HEK293T (cell line): ENCODE measurements at regions not wholly inside any gene's neighbourhood (a gene's known extent, or its start where the extent isn't known, plus 50 kb on each side); places are given as distances from the start of the nearest gene placed in this dataset.

Experiments
- BHLHE40 ChIP-seq: fragments of 450-650 bp; IDR thresholded peaks from 2 replicates; pipeline ENCODE4 v1.6.1; 2016; ENCODE audit warnings: mild to moderate bottlenecking, moderate library complexity, borderline replicate concordance
- FOXA1 ChIP-seq: fragments of 450-650 bp; IDR thresholded peaks from 2 replicates; pipeline ENCODE4 v1.6.1; 2016; ENCODE audit warnings: mild to moderate bottlenecking
- FOXK2 ChIP-seq: fragments of 450-650 bp; IDR thresholded peaks from 2 replicates; pipeline ENCODE4 v1.6.1; 2016; ENCODE audit warnings: mild to moderate bottlenecking
- HDGF ChIP-seq: fragments of 450-650 bp; IDR thresholded peaks from 2 replicates; pipeline ENCODE4 v1.6.1; 2017; ENCODE audit warnings: antibody characterized with exemption, borderline replicate concordance
- L3MBTL2 ChIP-seq: fragments of 450-650 bp; conservative IDR thresholded peaks from 2 replicates; pipeline ENCODE4 v1.6.1; 2016; ENCODE audit warnings: mild to moderate bottlenecking
- LEF1 ChIP-seq: fragments of 450-650 bp; IDR thresholded peaks from 2 replicates; pipeline ENCODE4 v1.6.1; 2017; ENCODE audit warnings: mild to moderate bottlenecking, borderline replicate concordance
- NFRKB ChIP-seq: fragments of 450-650 bp; IDR thresholded peaks from 2 replicates; pipeline ENCODE4 v1.6.1; 2016; ENCODE audit warnings: mild to moderate bottlenecking, moderate library complexity
- PKNOX1 ChIP-seq: fragments of 450-650 bp; IDR thresholded peaks from 2 replicates; pipeline ENCODE4 v1.6.1; 2016
- SP1 ChIP-seq: fragments of 450-650 bp; IDR thresholded peaks from 2 replicates; pipeline ENCODE4 v1.6.1; 2017
- SUZ12 ChIP-seq: fragments of 450-650 bp; IDR thresholded peaks from 2 replicates; pipeline ENCODE4 v1.6.1; 2016; ENCODE audit warnings: mild to moderate bottlenecking

- TF ChIP-seq PKNOX1 (no peak), HDGF (no peak), NFRKB (no peak), SUZ12 (no peak), LEF1 (no peak), BHLHE40 (no peak), FOXK2 (no peak), SP1 (no peak), L3MBTL2 (no peak), FOXA1 (no peak)
Measured at GRCh38 chr14:105760691-105761344, 234.4 kb downstream of the TMEM121 start.
